Neural cell (in vitro differentiated cells): ENCODE measurements at regions not wholly inside any gene's neighbourhood (a gene's known extent, or its start where the extent isn't known, plus 50 kb on each side); places are given as distances from the start of the nearest gene placed in this dataset.

Experiments used
- H2AFZ ChIP-seq: fragments of 200-600, 300-800 bp; sonication (generic), shearing (Covaris generic); 2 replicates; pipeline ENCODE4 v1.6.0; 2014; ENCODE audit warnings: low read depth, mild to moderate bottlenecking, antibody characterized with exemption, low read length, moderate library complexity
- H3F3A ChIP-seq: fragments of 200-600 bp; shearing (Covaris generic); 2 replicates; pipeline ENCODE4 v1.6.1; 2016; ENCODE audit warnings: mild to moderate bottlenecking, moderate library complexity, mixed read lengths, antibody characterized with exemption, low read length; ENCODE audit not compliant: insufficient read depth, poor library complexity, severe bottlenecking
- H3K27ac ChIP-seq: fragments of 200-600, 300-800 bp; sonication (generic), shearing (Covaris generic); 2 replicates; pipeline ENCODE4 v1.5.1; 2014; ENCODE audit warnings: mild to moderate bottlenecking, low read length, moderate library complexity
- H3K27me3 ChIP-seq: fragments of 300-800, 200-600 bp; sonication (generic), shearing (Covaris generic); 2 replicates; pipeline ENCODE4 v1.6.0; 2014; ENCODE audit warnings: mild to moderate bottlenecking, low read depth, low read length, moderate library complexity; ENCODE audit not compliant: insufficient read depth
- H3K36me3 ChIP-seq: fragments of 300-800, 200-600 bp; sonication (generic), shearing (Covaris generic); 2 replicates; pipeline ENCODE4 v1.5.1; 2014; ENCODE audit warnings: mild to moderate bottlenecking, antibody characterized with exemption, low read length, moderate library complexity; ENCODE audit not compliant: insufficient read depth
- H3K4me2 ChIP-seq: fragments of 300-800, 200-600 bp; sonication (generic), shearing (Covaris generic); 2 replicates; pipeline ENCODE4 v1.6.0; 2014; ENCODE audit warnings: mild to moderate bottlenecking, low read length
- H3K4me3 ChIP-seq: fragments of 300-800, 200-600 bp; sonication (generic), shearing (Covaris generic); 2 replicates; pipeline ENCODE4 v1.5.1; 2014; ENCODE audit warnings: mild to moderate bottlenecking, low read length, moderate library complexity
- H3K79me2 ChIP-seq: fragments of 200-600 bp; shearing (Covaris generic); replicated peaks from 2 replicates; pipeline ENCODE4 v1.6.0; 2014; ENCODE audit warnings: mild to moderate bottlenecking, low read length, moderate library complexity; ENCODE audit not compliant: insufficient read depth
- H3K9ac ChIP-seq: fragments of 300-800, 200-600 bp; sonication (generic), shearing (Covaris generic); 2 replicates; pipeline ENCODE4 v1.6.1; 2016; ENCODE audit warnings: mild to moderate bottlenecking, low read length, mixed read lengths
- H3K9me2 ChIP-seq: fragments of 200-600 bp; shearing (Covaris generic); 2 replicates; pipeline ENCODE4 v1.6.1; 2016; ENCODE audit warnings: mild to moderate bottlenecking, low read length, mixed read lengths; ENCODE audit not compliant: insufficient read depth
- H3K9me3 ChIP-seq: fragments of 200-600, 300-800 bp; sonication (generic), shearing (Covaris generic); 2 replicates; pipeline ENCODE4 v1.6.1; 2016; ENCODE audit warnings: mild to moderate bottlenecking, mixed run types, low read length, moderate library complexity, mixed read lengths
- H4K20me1 ChIP-seq: fragments of 200-600 bp; shearing (Covaris generic); 2 replicates; pipeline ENCODE4 v1.6.1; 2016; ENCODE audit warnings: mild to moderate bottlenecking, mixed run types; ENCODE audit not compliant: insufficient read depth
- CTCF ChIP-seq: fragments of 450-650 bp; IDR thresholded peaks from 2 replicates; pipeline ENCODE4 v1.5.1; 2014; ENCODE audit warnings: antibody characterized with exemption, mild to moderate bottlenecking, moderate library complexity; ENCODE audit not compliant: poor library complexity, severe bottlenecking
- EP300 ChIP-seq: fragments of 450-650 bp; conservative IDR thresholded peaks from 2 replicates; pipeline ENCODE4 v1.6.1; 2014; ENCODE audit warnings: antibody characterized with exemption, mild to moderate bottlenecking, moderate library complexity; ENCODE audit not compliant: poor library complexity, severe bottlenecking
- EZH2 ChIP-seq: fragments of 200-600, 300-800 bp; shearing (Covaris generic), sonication (generic); IDR thresholded peaks from 2 replicates; pipeline ENCODE4 v1.6.1; 2014; ENCODE audit warnings: antibody characterized with exemption, low read length, borderline replicate concordance, mild to moderate bottlenecking; ENCODE audit not compliant: insufficient read depth, poor library complexity, severe bottlenecking
- MXI1 ChIP-seq: fragments of 450-650 bp; conservative IDR thresholded peaks from 2 replicates; pipeline ENCODE4 v1.6.1; 2014; ENCODE audit warnings: antibody characterized with exemption, mild to moderate bottlenecking; ENCODE audit not compliant: poor library complexity, severe bottlenecking
- POLR2AphosphoS5 ChIP-seq: IDR thresholded peaks from 2 replicates; pipeline ENCODE4 v1.6.1; 2012
- RAD21 ChIP-seq: fragments of 450-650 bp; conservative IDR thresholded peaks from 2 replicates; pipeline ENCODE4 v1.6.1; 2014; ENCODE audit warnings: antibody characterized with exemption, mild to moderate bottlenecking, moderate library complexity
- REST ChIP-seq: IDR thresholded peaks from 2 replicates; pipeline ENCODE4 v1.6.1; 2012; ENCODE audit warnings: borderline replicate concordance
- SMC3 ChIP-seq: fragments of 450-650 bp; conservative IDR thresholded peaks from 2 replicates; pipeline ENCODE4 v1.6.1; 2014; ENCODE audit warnings: antibody characterized with exemption, mild to moderate bottlenecking, moderate library complexity; ENCODE audit not compliant: poor library complexity
- TAF1 ChIP-seq: IDR thresholded peaks from 2 replicates; pipeline ENCODE4 v1.6.1; 2012; ENCODE audit warnings: low read depth

- H3K27ac ChIP-seq: no peak overlapping the region
- H3F3A ChIP-seq: no peaks in the 10 kb centered on the region
- TF ChIP-seq REST (no peak), TAF1 (no peak), EP300 (no peak), SMC3 (no peak), CTCF (no peak), EZH2 (no peak), MXI1 (no peak), POLR2AphosphoS5 (no peak), RAD21 (no peak)
- H3K36me3 ChIP-seq: no peaks in the 10 kb centered on the region
- no peak overlapping the region for H3K9ac ChIP-seq
- H3K27me3 ChIP-seq: no peaks in the 10 kb centered on the region
- no peak overlapping the region for H3K4me2 ChIP-seq
- no peaks in the 10 kb centered on the region for H3K9me2 ChIP-seq
- no peak overlapping the region for H3K4me3 ChIP-seq
- no peaks in the 10 kb centered on the region for H3K9me3 ChIP-seq
- no peaks in the 10 kb centered on the region for H4K20me1 ChIP-seq
- no peak overlapping the region for H2AFZ ChIP-seq
- no peaks in the 10 kb centered on the region for H3K79me2 ChIP-seq
Measured at GRCh38 chr14:46488374-46488773, 163.2 kb downstream of the RPL10L start.

GRCh38 chr14:46487582-46488350 lies 163.8 kb downstream of the RPL10L start:
- no peaks in the 10 kb centered on the region for H3K79me2 ChIP-seq
- no peak overlapping the region for H3K4me3 ChIP-seq
- no peak overlapping the region for H3K9ac ChIP-seq
- H3K36me3 ChIP-seq: no peaks in the 10 kb centered on the region
- no peak overlapping the region for H3K4me2 ChIP-seq
- H3F3A ChIP-seq: no peaks in the 10 kb centered on the region
- no peaks in the 10 kb centered on the region for H3K9me3 ChIP-seq
- TF ChIP-seq EZH2: no peak
- no peak for TF ChIP-seq TAF1
- no peak for TF ChIP-seq SMC3
- no peak for TF ChIP-seq POLR2AphosphoS5
- TF ChIP-seq CTCF: no peak
- TF ChIP-seq MXI1: no peak
- no peak for TF ChIP-seq EP300
- TF ChIP-seq REST: no peak
- TF ChIP-seq RAD21: no peak
- no peaks in the 10 kb centered on the region for H4K20me1 ChIP-seq
- H2AFZ ChIP-seq: no peak overlapping the region
- H3K27ac ChIP-seq: no peak overlapping the region
- H3K27me3 ChIP-seq: no peaks in the 10 kb centered on the region
- no peaks in the 10 kb centered on the region for H3K9me2 ChIP-seq
